ENCODE measurements at regions not wholly inside any gene's neighbourhood (a gene's known extent, or its start where the extent isn't known, plus 50 kb on each side); places are given as distances from the start of the nearest gene placed in this dataset.

DNA sequence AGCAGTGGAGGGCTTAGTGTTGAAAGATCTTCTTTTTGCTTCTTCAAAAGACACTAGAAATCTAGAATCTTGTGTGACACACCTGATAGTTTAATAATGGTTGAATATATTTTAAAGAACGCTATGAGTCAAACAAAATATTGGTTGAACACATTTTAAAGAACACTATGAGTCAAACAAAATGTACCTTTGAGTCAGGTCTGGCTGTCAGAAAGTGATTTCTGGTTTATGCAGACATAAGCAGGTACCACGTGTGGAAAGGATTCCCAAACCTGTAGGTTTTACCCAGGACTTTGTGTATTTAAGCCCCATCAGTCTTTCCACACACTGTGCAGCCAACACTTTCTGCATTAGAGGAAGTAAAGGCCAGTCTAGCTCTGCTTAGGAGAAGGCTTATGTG, 366.7 kb upstream of the TENM4 start:
- TF ChIP-seq, protein P1, sequence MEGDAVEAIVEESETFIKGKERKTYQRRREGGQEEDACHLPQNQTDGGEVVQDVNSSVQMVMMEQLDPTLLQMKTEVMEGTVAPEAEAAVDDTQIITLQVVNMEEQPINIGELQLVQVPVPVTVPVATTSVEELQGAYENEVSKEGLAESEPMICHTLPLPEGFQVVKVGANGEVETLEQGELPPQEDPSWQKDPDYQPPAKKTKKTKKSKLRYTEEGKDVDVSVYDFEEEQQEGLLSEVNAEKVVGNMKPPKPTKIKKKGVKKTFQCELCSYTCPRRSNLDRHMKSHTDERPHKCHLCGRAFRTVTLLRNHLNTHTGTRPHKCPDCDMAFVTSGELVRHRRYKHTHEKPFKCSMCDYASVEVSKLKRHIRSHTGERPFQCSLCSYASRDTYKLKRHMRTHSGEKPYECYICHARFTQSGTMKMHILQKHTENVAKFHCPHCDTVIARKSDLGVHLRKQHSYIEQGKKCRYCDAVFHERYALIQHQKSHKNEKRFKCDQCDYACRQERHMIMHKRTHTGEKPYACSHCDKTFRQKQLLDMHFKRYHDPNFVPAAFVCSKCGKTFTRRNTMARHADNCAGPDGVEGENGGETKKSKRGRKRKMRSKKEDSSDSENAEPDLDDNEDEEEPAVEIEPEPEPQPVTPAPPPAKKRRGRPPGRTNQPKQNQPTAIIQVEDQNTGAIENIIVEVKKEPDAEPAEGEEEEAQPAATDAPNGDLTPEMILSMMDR (IDR thresholded peaks at IDR 0.05): no peak
- TF ChIP-seq POLR2A (IDR thresholded peaks at IDR 0.05): no peak

Measured in heart left ventricle (tissue), 13 donors.